Prostate gland (tissue), 2 donors: ENCODE measurements at regions not wholly inside any gene's neighbourhood (a gene's known extent, or its start where the extent isn't known, plus 50 kb on each side); places are given as distances from the start of the nearest gene placed in this dataset.

Experiments used
- CTCF ChIP-seq, 4 experiments: fragments of 200-600 bp in 2 of 4; fragments of 450-650 bp in 2 of 4; sonication (generic) in 2 of 4; IDR thresholded peaks; 1 replicate in 3 of 4; 2 replicates in 1 of 4; pipeline ENCODE4 v1.5.1; 2016 to 2019; ENCODE audit warnings: antibody characterized with exemption in 4 of 4, mild to moderate bottlenecking in 2 of 4, moderate library complexity in 2 of 4
- POLR2A ChIP-seq: fragments of 450-650 bp; IDR thresholded peaks from one replicate; pipeline ENCODE4 v1.6.1; 2016; ENCODE audit warnings: antibody characterized with exemption, mild to moderate bottlenecking

GRCh38 chr3:40704224-40704623 is 179.5 kb downstream of the ZNF621 start:
- TF ChIP-seq CTCF (IDR thresholded peaks at IDR 0.05), result no peak
- no peak for TF ChIP-seq POLR2A
